HG02885 (cell line): ENCODE measurements at regions not wholly inside any gene's neighbourhood (a gene's known extent, or its start where the extent isn't known, plus 50 kb on each side); places are given as distances from the start of the nearest gene placed in this dataset.
"Not testable (repeated sequence)": the region's sequence is repeated elsewhere in the genome, so short reads cannot be mapped to it uniquely, and the experiment has no call there.

ENCODE experiments used
- ATAC-seq: cut with Tn5 transposase; IDR thresholded peaks from one replicate; pipeline ENCODE4 v1.9.1; 2021; ENCODE audit warnings: mild to moderate bottlenecking; ENCODE audit not compliant: unreplicated experiment, poor library complexity

DNA sequence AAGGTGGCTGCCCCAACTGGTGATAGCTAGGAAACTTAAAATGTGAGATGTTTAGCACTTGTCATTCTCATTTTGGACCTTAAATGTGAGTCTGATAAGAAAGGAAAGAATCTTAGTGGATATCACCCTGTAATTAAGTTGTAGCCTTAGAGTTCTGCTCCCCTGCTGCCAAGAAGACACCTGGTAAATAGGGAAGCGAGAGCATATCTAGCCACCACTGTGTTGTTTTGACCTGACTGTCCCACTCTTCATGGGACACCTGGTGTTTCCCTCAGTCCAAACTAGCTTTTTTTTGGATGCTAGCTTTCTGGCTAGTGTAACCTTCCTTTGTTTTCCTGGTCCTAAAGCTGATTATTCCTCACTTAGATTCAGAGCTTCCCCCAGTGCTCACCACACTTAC lies 357.6 kb downstream of the RAD51AP2 start:
- peak; percentile 60 for ATAC-seq

DNA sequence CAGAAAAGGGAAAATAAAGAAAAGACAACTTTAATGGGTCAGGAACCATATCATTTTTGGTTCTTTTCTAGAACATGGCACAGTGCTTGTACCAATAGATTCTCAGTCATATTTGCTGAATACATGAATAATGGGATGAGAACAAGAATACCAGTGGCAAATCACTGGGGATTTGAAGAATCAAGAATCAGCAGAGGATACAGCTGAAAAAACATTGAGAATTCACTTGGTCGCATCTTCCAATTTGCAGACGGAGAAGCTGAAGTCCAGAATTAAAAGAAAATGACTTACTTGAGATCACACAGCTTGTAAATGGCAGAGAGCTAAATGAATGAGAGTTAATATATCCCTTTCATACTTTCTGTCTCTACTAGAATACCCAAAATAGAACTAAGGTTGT lies 362.2 kb downstream of the RAD51AP2 start:
- no peak for ATAC-seq

DNA sequence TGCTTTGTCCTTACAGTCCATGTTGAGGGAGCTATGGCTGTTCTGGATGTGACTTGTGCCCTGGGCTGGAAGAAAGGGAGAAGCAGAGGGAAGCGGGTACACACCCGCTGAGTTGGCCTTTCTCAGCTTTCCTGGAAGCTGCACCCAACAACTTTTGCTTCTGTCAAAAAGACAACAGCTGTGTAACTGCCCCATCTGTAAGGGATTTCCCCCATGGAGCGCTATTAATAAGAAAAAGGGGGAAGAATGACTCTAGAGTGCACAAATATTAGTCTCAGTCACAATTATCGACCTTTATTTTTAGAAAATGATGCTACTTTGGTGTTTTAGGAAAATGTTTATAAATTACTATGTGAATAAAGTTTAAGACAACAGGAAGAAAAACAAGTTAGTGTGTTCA lies 368.3 kb downstream of the RAD51AP2 start:
- no peak for ATAC-seq

DNA sequence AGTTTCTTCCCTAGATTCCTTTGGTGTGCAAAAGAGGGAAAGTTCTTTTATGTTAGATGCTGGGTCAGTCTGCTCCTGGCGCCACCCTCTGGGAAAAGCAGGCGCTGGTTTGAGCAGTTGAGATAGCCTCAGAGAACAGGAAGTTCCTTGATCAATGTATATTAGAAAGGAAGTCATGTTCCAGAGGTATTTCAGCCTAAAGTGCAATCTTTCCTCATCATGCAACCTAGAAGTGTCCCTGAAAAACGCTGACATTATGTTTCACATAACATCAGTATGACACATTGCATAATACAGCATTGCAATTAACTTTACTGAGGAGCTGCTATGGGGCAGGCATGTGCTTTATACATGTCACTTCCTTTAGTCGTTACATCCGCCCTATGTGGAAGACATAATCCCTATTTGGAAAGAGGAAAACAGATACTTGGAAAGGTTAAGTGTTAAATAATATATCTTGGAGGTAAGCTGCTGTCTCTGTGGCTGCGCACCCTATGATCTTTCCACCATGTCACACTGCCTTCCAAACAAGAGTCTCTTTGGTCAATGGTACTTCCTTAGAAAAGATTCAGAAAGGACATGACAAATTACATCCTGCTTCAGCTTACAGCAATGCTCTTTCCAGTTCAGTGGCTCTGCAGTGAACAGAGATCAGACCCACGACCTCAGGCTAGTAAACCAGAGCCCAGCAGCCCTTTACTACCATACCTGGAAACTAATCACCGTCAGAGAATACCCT lies 369.7 kb downstream of the RAD51AP2 start:
- ATAC-seq, result no peak

DNA sequence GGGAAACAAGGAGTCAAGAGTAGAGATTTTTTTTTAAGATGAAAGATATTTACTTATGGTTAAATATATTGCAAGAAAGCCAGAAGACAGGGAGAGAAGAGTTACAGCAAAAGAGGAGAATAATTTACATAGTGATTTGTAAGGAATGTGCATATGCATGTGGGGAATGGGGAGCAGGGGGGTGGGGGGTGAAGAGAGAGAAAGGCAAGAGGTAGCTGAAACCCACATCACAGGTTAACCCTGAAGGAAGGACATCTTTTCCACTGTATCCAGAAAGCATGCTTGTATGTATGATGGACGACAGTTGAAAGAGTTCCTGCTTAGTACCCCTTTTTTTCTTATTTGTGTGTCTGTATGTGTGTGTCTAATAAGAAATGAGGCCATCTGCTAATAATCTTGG lies 371.9 kb downstream of the RAD51AP2 start:
- ATAC-seq, result no peak

GRCh38 chr2:17136877-17137276 lies 381.4 kb downstream of the RAD51AP2 start:
- no peak for ATAC-seq

DNA sequence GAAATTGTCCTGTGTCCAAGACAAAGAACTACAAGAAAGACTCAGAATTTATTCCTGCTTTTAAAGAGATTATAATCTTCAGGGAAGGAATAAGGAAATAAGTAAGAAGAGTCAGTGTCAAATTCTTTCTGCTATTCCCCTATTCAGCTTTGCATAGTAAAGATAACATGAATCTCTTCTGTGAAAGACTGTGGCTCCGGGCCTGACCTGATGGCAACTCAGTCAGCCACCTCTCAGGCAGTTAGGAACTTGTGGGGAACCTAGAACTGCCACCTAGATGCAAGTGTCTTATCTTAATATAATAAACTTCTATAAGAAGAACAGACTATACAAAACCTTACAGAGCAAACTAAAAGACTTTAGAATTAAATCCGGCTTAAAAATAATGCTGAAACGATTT lies 382.0 kb downstream of the RAD51AP2 start:
- ATAC-seq, result no peak

GRCh38 chr2:17135619-17136018 lies 382.6 kb downstream of the RAD51AP2 start:
- no peak for ATAC-seq

DNA sequence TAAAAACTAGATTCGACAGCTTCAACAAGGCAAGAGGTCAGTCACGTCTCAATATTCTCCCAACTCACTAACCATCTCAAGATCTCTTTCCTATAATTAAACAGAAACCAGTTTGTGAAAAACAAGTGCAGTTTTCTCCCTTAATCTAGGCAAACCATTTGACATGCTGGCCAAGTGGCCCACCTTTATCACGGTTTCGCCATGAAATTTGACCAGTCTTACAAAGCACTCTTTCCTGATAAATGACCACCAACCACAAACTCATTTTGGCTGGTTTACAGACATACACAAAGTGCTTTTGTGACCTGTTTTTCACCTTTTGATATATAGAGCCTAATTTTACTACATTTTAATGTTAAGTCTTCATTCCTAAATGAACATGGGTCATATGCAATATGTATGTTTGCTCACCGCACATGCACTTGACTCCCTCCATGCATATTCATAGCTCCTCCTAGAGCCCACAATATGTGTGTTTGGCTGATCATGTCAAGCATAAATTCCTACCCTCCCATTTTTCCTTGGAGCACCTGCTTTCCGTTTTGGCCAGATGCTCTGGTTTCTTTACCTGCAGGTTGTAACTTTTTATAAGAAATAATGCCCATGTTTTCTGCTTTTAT lies 385.1 kb downstream of the RAD51AP2 start:
- ATAC-seq, result no peak

- ATAC-seq, result not testable (repeated sequence)
Observed at GRCh38 chr2:17130627-17131026, 387.6 kb downstream of the RAD51AP2 start.

GRCh38 chr2:17125989-17126620 lies 392.1 kb downstream of the RAD51AP2 start:
- ATAC-seq, result no peak

- no peak for ATAC-seq
Observed at GRCh38 chr2:17124575-17125318, 393.5 kb downstream of the RAD51AP2 start.

GRCh38 chr2:17122887-17123501 lies 395.2 kb downstream of the RAD51AP2 start:
- no peak for ATAC-seq

DNA sequence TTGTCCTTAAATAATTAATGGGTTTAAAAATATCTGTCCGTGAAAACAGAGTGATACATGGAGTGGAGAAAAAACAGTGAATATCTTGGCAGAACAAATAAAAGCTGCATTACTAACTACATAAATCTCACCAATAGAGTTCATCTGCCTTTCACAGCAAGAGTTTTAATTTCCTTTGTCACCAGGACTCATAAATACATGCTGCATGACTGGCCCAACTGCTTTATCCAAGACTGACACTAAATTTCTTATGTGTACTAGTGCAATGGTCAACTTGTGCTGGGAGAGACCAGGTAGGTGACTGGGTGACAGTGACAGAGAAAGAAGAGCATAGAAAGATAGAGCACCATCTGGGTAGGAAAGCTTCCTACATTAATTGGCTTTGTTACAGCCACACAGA lies 402.8 kb downstream of the RAD51AP2 start:
- ATAC-seq, result no peak

DNA sequence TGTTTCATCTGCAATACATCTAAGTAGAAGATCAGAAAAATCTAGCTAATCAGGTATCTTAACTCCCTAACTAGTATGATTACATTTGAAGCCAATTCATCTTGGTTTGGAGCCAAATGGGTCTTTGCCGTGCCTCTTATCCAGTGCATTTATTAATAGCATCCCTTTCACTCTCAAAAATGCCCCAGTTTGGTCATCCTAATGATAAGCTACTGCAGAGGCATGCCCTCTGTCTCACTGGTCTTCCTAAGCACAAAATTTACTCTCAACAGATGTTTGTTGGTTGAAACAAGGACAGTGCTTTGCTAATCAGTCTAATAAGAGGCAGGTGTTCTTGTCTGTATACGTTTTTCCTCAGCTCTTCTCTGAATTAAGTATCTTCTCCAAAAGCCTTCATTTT lies 403.2 kb downstream of the RAD51AP2 start:
- no peak for ATAC-seq

GRCh38 chr2:17107871-17108270 lies 410.4 kb downstream of the RAD51AP2 start:
- no peak for ATAC-seq

- no peak for ATAC-seq
Observed at GRCh38 chr2:17107151-17107550, 411.1 kb downstream of the RAD51AP2 start.

- ATAC-seq, result no peak
Observed at GRCh38 chr2:17106418-17106817, 411.8 kb downstream of the RAD51AP2 start.

DNA sequence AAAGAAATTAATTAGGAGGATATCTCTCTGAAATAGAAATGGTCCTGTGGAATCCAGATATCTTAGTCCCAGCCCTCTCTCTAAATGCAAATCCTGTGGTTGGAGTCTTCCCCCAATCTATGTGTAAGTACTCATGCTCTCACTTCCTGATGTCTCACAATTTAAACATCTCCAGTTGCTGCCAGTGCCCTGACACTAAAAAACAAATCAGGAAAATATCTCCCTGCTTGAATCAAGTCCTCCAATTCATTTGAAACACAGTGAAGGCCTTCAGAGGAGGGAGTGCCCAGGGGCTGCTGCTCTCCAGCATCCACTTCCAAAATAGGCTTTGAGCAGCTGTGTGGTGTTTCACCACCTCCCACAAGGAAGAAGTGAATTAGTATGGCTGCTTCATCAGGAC lies 413.8 kb downstream of the RAD51AP2 start:
- ATAC-seq, result peak; percentile 70

- no peak for ATAC-seq
Observed at GRCh38 chr2:17101596-17101995, 416.6 kb downstream of the RAD51AP2 start.

DNA sequence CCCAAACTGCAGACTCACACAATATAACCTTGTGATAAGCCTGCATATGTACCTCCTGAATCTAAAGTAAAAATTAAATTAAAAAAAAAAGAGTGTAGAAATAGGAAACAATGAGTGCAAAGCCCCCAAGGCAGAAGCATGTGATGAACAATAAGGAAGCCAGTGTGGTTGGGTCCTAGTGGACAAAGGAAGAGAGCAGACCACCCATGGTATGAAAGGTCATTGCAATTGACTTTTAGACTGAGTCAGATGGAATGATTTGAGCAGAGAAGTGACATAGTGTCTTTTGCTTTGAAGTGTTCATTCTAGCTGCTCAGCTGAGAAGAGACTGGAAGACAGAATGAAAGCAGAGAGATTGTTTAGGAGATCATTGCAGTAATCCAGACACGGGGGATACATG lies 417.1 kb downstream of the RAD51AP2 start:
- ATAC-seq, result no peak
